Motor neuron (in vitro differentiated cells): ENCODE measurements at regions not wholly inside any gene's neighbourhood (a gene's known extent, or its start where the extent isn't known, plus 50 kb on each side); places are given as distances from the start of the nearest gene placed in this dataset.
"Not testable (repeated sequence)": the region's sequence is repeated elsewhere in the genome, so short reads cannot be mapped to it uniquely, and the experiment has no call there.

ENCODE experiments used
- ATAC-seq, 8 experiments: fragments of 200-7000 bp; cut with Tn5 transposase; replicated peaks in 6 of 8; 2 replicates each; pipeline ENCODE4 v1.8.0; 2021; ENCODE audit warnings: mild to moderate bottlenecking in 8 of 8, moderate library complexity in 8 of 8
- H3K27ac ChIP-seq, 2 donors: fragments of 250-450 bp; sonication (Bioruptor Pico); 2 replicates each; pipeline ENCODE4 v1.9.0; 2021; ENCODE audit warnings: antibody characterized with exemption in 2 of 2, mild to moderate bottlenecking in 2 of 2, moderate library complexity in 1 of 2
- H3K4me1 ChIP-seq, 2 donors: fragments of 250-450 bp; sonication (Bioruptor Pico); replicated peaks in 1 of 2; 2 replicates each; pipeline ENCODE4 v1.6.1; 2021; ENCODE audit warnings: antibody characterized with exemption in 2 of 2, mild to moderate bottlenecking in 2 of 2, moderate library complexity in 1 of 2
- H3K4me3 ChIP-seq, 5 donors: fragments of 250-450 bp; sonication (Bioruptor Pico); 2 replicates each; pipeline ENCODE4 v1.9.0; 2021; ENCODE audit warnings: antibody characterized with exemption in 5 of 5, mild to moderate bottlenecking in 5 of 5, moderate library complexity in 4 of 5
- WGBS, 10 experiments: fragments of 450-650 bp; shearing (Covaris generic); methylation state at CpG; one replicate each; pipeline ENCODE4 v1.0.0; 2022; 5-methylcytosine and 5-hydroxymethylcytosine counted together
- in situ Hi-C, 9 experiments: fragments of 400-800 bp; cut with MboI; loops; one replicate each; pipeline ENCODE4 v1.15.0; 2021; ENCODE audit warnings: low sequenced_read_pairs in 9 of 9, low pct_unique_long_range_greater_than_20kb in 2 of 9; ENCODE audit not compliant: unreplicated experiment in 9 of 9

DNA sequence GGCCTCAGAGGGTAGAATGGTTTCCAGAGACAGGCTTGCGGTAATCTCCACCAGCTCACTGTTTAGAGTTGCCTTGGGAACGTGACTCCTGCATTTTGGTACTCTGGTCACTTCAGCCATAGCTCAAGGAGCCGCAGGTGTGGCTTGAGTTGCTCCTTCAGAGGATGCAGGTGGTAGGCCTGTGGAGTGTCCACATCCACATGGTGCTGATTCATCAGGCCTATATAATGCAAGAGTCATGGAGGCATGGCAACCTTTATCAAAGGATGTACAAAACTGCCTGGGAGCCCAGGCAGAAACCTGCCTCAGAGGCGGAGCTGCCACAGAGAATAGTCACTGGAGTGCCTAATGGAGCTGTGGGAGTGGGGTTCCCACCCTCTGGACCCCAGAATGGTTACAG, 114.2 kb downstream of the ANXA1 start:
- no peak overlapping the region for H3K4me3 ChIP-seq
- no peak overlapping the region for H3K27ac ChIP-seq
- ATAC-seq = no peak
- no peaks in the 10 kb centered on the region for H3K4me1 ChIP-seq
- WGBS, 10 experiments = 30 to 100% (median 94%) methylated on average over 1 to 3 of the region's 4 CpGs; no CpG with 5 or more reads in 5 of the 10 experiments
- in situ Hi-C loops = no loop called here

- in situ Hi-C loops = no loop called here
- peak in 4 of 8 experiments; percentile 18 to 57 (median 31) for ATAC-seq
- H3K27ac ChIP-seq = no peak overlapping the region
- no peak overlapping the region for H3K4me3 ChIP-seq
- H3K4me1 ChIP-seq = no peaks in the 10 kb centered on the region
- WGBS, 10 experiments = 0 to 78% (median 53%) methylated on average over 1 to 4 of the region's 4 CpGs; no CpG with 5 or more reads in 1 of the 10 experiments
Observed at GRCh38 chr9:73269430-73270101, 117.9 kb downstream of the ANXA1 start.

DNA sequence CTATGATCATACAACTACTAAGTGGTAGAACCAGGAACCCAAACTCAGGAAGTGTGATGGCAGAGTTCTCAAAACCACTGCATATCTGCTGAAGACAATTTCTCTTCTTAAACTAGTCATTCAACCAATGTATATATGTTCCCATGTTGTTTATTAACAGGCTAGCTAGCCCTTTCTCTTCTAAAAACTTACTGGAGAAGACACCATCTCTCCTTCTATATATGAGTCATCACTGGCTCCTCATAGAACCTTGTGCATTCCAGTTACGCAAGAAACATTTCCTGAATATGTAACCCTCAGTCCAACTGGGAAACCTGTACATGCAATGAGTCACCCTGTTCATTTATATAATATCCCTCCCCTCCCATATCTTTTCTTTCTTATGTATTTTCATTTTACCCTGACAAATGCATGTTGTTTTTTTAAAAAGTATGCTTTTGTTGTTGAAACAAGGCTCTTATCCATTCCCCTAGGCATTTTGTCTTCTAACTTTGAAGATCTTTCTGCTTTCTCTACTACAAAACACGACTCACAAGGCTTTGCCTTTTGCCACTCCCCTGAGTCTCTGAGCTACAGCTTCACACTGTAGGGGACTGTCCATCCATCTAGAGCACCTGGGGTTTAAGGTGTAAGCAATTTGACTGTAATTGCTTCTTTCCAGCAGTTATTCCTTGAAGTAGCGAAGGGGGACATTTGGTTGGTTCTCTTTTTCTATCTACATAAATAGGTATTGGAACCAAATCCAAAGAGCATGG, 119.5 kb downstream of the ANXA1 start:
- no peak overlapping the region for H3K27ac ChIP-seq
- WGBS, 10 experiments = 0 to 83% (median 55%) methylated on average over 1 to 3 of the region's 3 CpGs; no CpG with 5 or more reads in 2 of the 10 experiments
- no peaks in the 10 kb centered on the region for H3K4me1 ChIP-seq
- no peak overlapping the region for H3K4me3 ChIP-seq
- peak in 6 of 8 experiments; percentile 41 to 99 (median 75) for ATAC-seq
- in situ Hi-C loops = no loop called here

GRCh38 chr9:73280113-73280512, 128.4 kb downstream of the ANXA1 start:
- no peaks in the 10 kb centered on the region for H3K4me1 ChIP-seq
- no peak overlapping the region for H3K27ac ChIP-seq
- in situ Hi-C loops = no loop called here
- WGBS, 10 experiments = 0 to 93% (median 60%) methylated on average over 1 to 3 of the region's 3 CpGs
- H3K4me3 ChIP-seq = no peak overlapping the region
- ATAC-seq = no peak

GRCh38 chr9:73284377-73284776, 132.7 kb downstream of the ANXA1 start:
- Histone ChIP-seq H3K4me3 (no peak overlapping the region), H3K4me1 (no peaks in the 10 kb centered on the region), H3K27ac (no peak overlapping the region)
- no peak for ATAC-seq
- WGBS, 10 experiments = 5 to 100% (median 85%) methylated on average over 2 to 9 of the region's 9 CpGs; no CpG with 5 or more reads in 2 of the 10 experiments
- in situ Hi-C loops = no loop called here

DNA sequence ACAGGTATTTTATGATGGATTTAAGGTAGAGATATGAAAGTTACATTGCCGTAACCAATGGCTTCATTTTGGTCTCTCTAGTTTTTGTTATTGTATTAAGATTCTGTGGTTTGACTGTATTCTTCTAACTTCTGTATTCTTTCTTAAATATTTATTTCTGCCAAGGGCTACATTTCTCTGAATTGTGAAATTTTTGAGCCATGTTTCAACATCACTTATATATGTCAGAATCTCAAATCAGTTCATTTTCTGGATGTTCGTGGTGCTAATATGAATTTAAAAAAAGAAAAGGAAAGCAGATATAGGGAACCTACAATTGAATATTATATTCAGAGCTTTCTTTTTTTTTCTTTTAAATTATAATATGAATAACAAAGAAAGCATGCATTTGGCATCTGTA, 142.7 kb downstream of the ANXA1 start:
- no peaks in the 10 kb centered on the region for H3K4me1 ChIP-seq
- 7 to 100% (median 80%) methylated on average over 1 to 2 of the region's 2 CpGs; no CpG with 5 or more reads in 1 of the 10 experiments for WGBS, 10 experiments
- in situ Hi-C loops = no loop called here
- ATAC-seq = no peak
- no peak overlapping the region for H3K27ac ChIP-seq
- H3K4me3 ChIP-seq = no peak overlapping the region

DNA sequence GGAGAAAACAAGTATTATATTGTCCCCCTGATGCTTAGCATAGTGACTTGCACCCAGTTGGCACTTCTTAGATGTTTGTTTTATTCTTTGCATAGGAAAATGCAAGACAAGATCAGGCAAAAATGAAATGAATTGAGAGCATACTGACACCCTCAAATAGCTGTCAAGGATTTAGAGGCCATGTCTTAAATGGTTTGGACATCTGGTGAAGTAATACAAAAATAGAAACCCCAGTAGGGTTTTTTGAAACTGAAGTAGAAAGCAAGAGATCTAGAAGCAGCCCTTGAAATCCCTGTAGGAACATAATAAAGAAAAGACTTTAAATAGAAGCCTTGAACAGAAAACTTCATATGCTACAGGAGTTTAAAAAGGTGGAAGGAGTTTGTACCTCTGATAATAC, 174.3 kb downstream of the ANXA1 start:
- in situ Hi-C loops = no loop called here
- no peaks in the 10 kb centered on the region for H3K4me1 ChIP-seq
- no peak overlapping the region for H3K4me3 ChIP-seq
- no peak for ATAC-seq
- no peak overlapping the region for H3K27ac ChIP-seq

- Histone ChIP-seq H3K27ac (no peak overlapping the region), H3K4me1 (no peaks in the 10 kb centered on the region), H3K4me3 (no peak overlapping the region)
- in situ Hi-C loops = no loop called here
- 0 to 91% (median 40%) methylated on average over 1 to 2 of the region's 2 CpGs; no CpG with 5 or more reads in 1 of the 10 experiments for WGBS, 10 experiments
- ATAC-seq = no peak
Observed at GRCh38 chr9:73327149-73327548, 175.5 kb downstream of the ANXA1 start.

GRCh38 chr9:73337182-73337581, 185.5 kb downstream of the ANXA1 start:
- H3K4me1 ChIP-seq, in situ Hi-C loops, H3K27ac ChIP-seq, H3K4me3 ChIP-seq: not testable (repeated sequence)
- ATAC-seq = peak in 1 of 8 experiments; percentile 48
- 20 to 100% (median 80%) methylated on average over 1 to 2 of the region's 2 CpGs; no CpG with 5 or more reads in 3 of the 10 experiments for WGBS, 10 experiments

DNA sequence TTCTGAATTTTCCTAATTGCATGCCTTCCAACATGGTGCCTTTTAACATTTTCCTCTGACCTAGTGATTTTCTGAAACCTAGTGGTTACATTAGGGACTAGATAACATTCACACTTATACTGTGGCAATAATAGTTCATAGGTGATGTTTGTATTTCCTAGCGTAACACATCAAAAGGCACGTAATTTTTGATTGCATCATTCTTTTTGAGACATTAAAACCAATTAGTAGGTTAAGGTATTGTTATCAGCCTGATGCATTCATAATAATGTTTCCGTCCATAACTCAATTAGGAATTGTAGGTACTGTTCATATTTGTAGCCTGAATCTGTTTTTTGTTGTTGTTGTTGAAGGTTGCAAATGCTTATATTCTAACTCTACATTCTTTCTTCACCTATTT, 192.4 kb downstream of the ANXA1 start:
- in situ Hi-C loops = no loop called here
- Histone ChIP-seq H3K4me3 (no peak overlapping the region), H3K27ac (no peak overlapping the region), H3K4me1 (no peaks in the 10 kb centered on the region)
- WGBS, 10 experiments = 6 to 100% (median 90%) methylated on average over 2 to 3 of the region's 3 CpGs
- no peak for ATAC-seq

GRCh38 chr9:73347123-73347522, 195.5 kb downstream of the ANXA1 start:
- Histone ChIP-seq H3K4me3 (no peak overlapping the region), H3K27ac (no peak overlapping the region), H3K4me1 (no peaks in the 10 kb centered on the region)
- in situ Hi-C loops = no loop called here
- 17 to 83% (median 58%) methylated on average over 1 to 4 of the region's 4 CpGs; no CpG with 5 or more reads in 1 of the 10 experiments for WGBS, 10 experiments
- ATAC-seq = no peak

GRCh38 chr9:73347720-73348119, 196.1 kb downstream of the ANXA1 start:
- ATAC-seq = peak in 1 of 8 experiments; percentile 30
- WGBS, 10 experiments = 0 to 100% (median 54%) methylated on average over 1 of the region's 1 CpG; no CpG with 5 or more reads in 3 of the 10 experiments
- Histone ChIP-seq H3K4me3 (no peak overlapping the region), H3K27ac (no peak overlapping the region), H3K4me1 (no peaks in the 10 kb centered on the region)
- in situ Hi-C loops = no loop called here

DNA sequence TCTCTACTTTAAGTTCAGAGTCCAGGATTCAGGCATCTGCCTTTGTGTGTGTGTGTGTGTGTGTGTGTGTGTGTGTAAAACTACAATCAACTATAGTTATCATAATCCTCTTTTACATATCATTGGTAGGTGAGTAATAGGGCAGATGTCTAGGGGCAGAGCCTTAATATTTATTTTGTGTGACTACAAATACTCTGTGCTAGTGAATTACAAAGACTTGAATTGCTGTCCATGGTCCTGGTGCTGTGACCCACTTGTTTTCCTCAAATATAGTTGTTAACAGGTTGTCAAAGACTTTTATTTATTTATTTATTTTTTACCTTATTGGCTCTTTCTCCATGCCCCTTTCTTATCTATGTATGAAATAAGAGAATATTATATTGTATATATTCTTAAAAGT, 196.8 kb downstream of the ANXA1 start:
- Histone ChIP-seq H3K4me1 (no peaks in the 10 kb centered on the region), H3K27ac (no peak overlapping the region), H3K4me3 (no peak overlapping the region)
- in situ Hi-C loops = no loop called here
- peak in 2 of 8 experiments; percentile 46 to 73 for ATAC-seq

GRCh38 chr9:73349476-73349875, 197.8 kb downstream of the ANXA1 start:
- WGBS, 10 experiments = 0 to 85% (median 49%) methylated on average over 2 of the region's 2 CpGs; no CpG with 5 or more reads in 1 of the 10 experiments
- H3K4me3 ChIP-seq = no peak overlapping the region
- H3K27ac ChIP-seq = no peak overlapping the region
- H3K4me1 ChIP-seq = no peaks in the 10 kb centered on the region
- ATAC-seq = no peak
- in situ Hi-C loops = no loop called here
